ENCODE measurements at regions not wholly inside any gene's neighbourhood (a gene's known extent, or its start where the extent isn't known, plus 50 kb on each side); places are given as distances from the start of the nearest gene placed in this dataset.

GRCh38 chr5:124022966-124023365, 511.0 kb downstream of the CSNK1G3 start (continued):
- TF ChIP-seq ZBTB39 (CRISPR knock-in tag; IDR thresholded peaks at IDR 0.05), result no peak
- no peak for TF ChIP-seq TOPORS (CRISPR knock-in tag; IDR thresholded peaks at IDR 0.05)
- TF ChIP-seq KAT7 (CRISPR knock-in tag; IDR thresholded peaks at IDR 0.05; ENCODE audit: borderline replicate concordance), result no peak
- no peak for TF ChIP-seq E2F2 (CRISPR knock-in tag; IDR thresholded peaks at IDR 0.05; ENCODE audit: borderline replicate concordance)
- TF ChIP-seq IRF2 (CRISPR knock-in tag; IDR thresholded peaks at IDR 0.05), result no peak
- TF ChIP-seq ZNF788 (CRISPR knock-in tag; IDR thresholded peaks at IDR 0.05; ENCODE audit: borderline replicate concordance), result no peak

- Histone ChIP-seq H3K4me2 (ENCODE audit: low read depth, low read length) (no peak overlapping the region), H3K27me3 (ENCODE audit: control insufficient read depth in 1 of 2, insufficient read depth in 2 of 2, low read length in 2 of 2) (no peaks in the 10 kb centered on the region), H3K4me1 (ENCODE audit: insufficient read depth, low read length) (no peaks in the 10 kb centered on the region), H3K9me3 (ENCODE audit: low read length) (0 out of 2 replicates have a peak, but pooled peaks cover 10% of the 10 kb centered on the region), H2AFZ (ENCODE audit: low read length) (no peak overlapping the region), H3K36me3 (replicated peaks in 1 of 2; ENCODE audit: control insufficient read depth in 1 of 2, insufficient read depth in 2 of 2, low read length in 2 of 2) (no peaks in the 10 kb centered on the region), H3K27ac (ENCODE audit: extremely low read length, insufficient read depth, low read length) (no peak overlapping the region), H3K79me2 (ENCODE audit: insufficient read depth, low read length) (no peaks in the 10 kb centered on the region), H3K4me3 (replicated peaks in 1 of 3; ENCODE audit: insufficient read depth in 1 of 3, low read depth in 2 of 3, low read length in 3 of 3) (no peak overlapping the region), H3K9ac (ENCODE audit: insufficient read depth, low read depth, low read length) (no peak overlapping the region), H4K20me1 (ENCODE audit: insufficient read depth, low read length) (no peaks in the 10 kb centered on the region)
- ATAC-seq (no peak), FAIRE-seq (no peak), DNase-seq (ENCODE audit: low spot score) (no peak)
- ChIA-PET POLR2A (no interaction called here), CTCF (ENCODE audit: low intra/inter-chr PET ratio, low total read pairs) (no interaction called here)
- intact Hi-C loops (cut with micrococcal nuclease; ENCODE audit: unreplicated experiment), result no loop called here
- BruUV-seq (replicated peaks), result no TSS peak
- WGBS (ENCODE audit: low lambda C conversion rate), result 100% methylated on average over 1 of the region's 1 CpG
- in situ Hi-C loops (cut with HindIII; ENCODE audit: extremely low pct_ligation_motif_present, low pct_unique_long_range_greater_than_20kb), result no loop called here
- no peak for TF ChIP-seq NONO (IDR thresholded peaks at IDR 0.05)
- no peak for TF ChIP-seq NONO (CRISPR knock-in tag; conservative IDR thresholded peaks at IDR 0.05)
- TF ChIP-seq SRSF9 (IDR thresholded peaks at IDR 0.05; ENCODE audit: borderline replicate concordance, insufficient read depth, low read depth, low read length, poor library complexity, severe bottlenecking), result no peak
- no peak for TF ChIP-seq ZZZ3 (CRISPR knock-in tag; IDR thresholded peaks at IDR 0.05; ENCODE audit: borderline replicate concordance)
- no peak for TF ChIP-seq ZNF646 (CRISPR knock-in tag; IDR thresholded peaks at IDR 0.05)
- no peak for TF ChIP-seq ETV5 (CRISPR knock-in tag; IDR thresholded peaks at IDR 0.05; ENCODE audit: borderline replicate concordance)
- TF ChIP-seq ZNF501 (CRISPR knock-in tag; IDR thresholded peaks at IDR 0.05), result no peak
Measured at GRCh38 chr5:124021776-124022175, 509.8 kb downstream of the CSNK1G3 start.
